GM21526 (cell line): ENCODE measurements at regions not wholly inside any gene's neighbourhood (a gene's known extent, or its start where the extent isn't known, plus 50 kb on each side); places are given as distances from the start of the nearest gene placed in this dataset.
"Not testable (repeated sequence)": the region's sequence is repeated elsewhere in the genome, so short reads cannot be mapped to it uniquely, and the experiment has no call there.

Experiments
- ATAC-seq: cut with Tn5 transposase; IDR thresholded peaks from one replicate; pipeline ENCODE4 v1.9.1; 2021; ENCODE audit warnings: moderate library complexity; ENCODE audit not compliant: unreplicated experiment, low FRiP score

- no peak for ATAC-seq
Measured at GRCh38 chr16:47815655-47816054, 340.1 kb downstream of the ABCC12 start.

GRCh38 chr16:47811758-47812157, 344.0 kb downstream of the ABCC12 start:
- ATAC-seq = not testable (repeated sequence)

DNA sequence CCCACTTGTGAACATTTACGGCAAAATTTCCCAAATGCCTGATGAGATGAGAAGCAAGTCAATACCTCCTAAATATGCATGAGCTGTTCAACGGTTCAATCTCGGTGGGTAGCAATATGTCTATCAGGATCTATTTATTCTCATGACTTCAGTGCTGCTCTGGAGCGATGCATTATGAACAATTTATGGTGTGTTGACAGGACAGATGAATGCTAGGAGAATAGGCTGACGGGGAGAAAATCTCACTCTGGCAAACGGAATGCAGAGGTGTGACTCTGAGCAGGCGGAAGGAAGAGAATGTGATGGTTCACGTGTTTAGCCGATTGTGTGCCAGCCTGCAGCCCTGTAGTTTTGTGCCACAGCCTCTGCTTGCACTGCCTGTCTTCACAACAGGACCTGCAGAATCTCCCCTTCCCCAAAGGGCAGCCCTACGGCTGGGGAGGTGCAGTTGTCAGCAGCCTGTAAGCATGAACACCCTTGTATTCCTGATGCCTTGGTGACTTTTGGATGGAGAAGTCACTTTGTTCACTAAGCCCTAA, 345.2 kb downstream of the PHKB start:
- no peak for ATAC-seq

DNA sequence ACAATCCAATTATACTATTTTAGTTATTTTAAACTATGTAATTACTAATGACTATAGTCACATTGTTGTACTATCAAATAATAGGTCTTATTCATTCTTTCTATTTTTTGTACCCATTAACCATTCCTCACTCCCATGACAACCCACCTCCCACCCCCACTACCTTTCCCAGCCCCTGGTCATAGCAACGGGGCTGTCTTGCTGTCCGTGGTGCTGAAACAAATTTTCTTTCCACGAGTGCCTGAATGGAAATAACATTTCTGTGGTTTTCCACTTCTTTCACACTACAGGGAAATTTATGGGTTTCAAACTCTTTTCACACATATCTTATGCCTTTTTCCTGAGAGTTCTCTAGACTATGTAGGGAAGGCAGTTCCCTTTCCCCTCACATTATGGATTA, 326.6 kb downstream of the PHKB start:
- ATAC-seq = no peak

- ATAC-seq = no peak
Measured at GRCh38 chr16:47781673-47782072, 320.5 kb downstream of the PHKB start.

- no peak for ATAC-seq
Measured at GRCh38 chr16:47780213-47780875, 319.2 kb downstream of the PHKB start.

- ATAC-seq = no peak
Measured at GRCh38 chr16:47779201-47780016, 318.3 kb downstream of the PHKB start.

DNA sequence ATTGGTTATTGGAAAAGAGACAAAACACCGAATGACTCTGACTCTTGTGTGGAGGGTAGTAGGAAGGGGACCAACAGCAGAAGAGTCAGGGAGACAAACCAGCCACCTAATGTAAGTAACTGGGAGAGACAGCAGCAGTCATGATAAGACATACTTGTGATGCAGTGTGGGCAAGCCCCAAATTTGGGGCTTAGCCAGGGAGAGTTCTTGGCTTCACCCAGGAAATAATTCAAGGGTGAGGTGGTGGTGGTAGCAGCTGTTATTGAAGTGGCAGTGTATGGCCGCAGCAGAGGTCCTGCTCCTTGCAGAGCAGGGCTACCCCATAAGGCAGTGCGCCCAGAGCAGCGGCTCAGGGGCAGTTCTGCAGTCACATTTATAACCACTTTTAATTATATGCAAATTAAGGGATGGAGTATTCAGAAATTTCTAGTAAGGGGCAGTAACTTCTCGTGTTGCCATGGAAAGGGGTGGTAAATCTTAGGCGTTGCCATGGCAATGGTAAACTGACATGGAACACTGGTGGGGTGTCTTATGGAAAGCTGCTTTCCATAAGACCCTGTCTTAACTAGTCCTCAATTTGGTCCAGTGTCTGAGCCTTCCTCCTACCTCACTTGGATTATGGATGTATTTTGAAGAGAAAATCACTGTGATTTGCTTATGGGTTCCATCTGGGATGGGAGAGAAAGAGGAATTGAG, 317.1 kb downstream of the PHKB start:
- ATAC-seq = no peak

GRCh38 chr16:47777220-47777619, 316.1 kb downstream of the PHKB start:
- no peak for ATAC-seq

GRCh38 chr16:47774661-47775060, 313.5 kb downstream of the PHKB start:
- ATAC-seq = no peak

DNA sequence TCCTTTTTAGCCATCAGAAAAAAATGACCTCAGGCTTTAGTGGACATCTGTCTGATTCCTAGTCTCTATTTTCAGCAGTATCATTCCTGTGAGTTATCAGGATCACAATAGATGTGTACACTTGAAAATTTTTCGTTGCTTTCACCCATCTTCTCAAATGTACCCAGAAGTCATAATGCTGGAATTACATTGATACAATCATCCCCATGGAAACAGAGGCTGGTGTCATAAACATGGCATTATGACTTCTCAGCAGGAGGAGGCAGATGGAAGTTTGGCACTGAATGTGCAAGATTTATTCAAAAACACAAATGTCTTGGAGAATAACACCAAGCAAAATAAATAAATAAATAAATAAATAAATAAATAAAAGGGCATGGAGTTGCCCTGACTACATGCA, 292.5 kb downstream of the PHKB start:
- no peak for ATAC-seq
